ENCODE measurements at regions not wholly inside any gene's neighbourhood (a gene's known extent, or its start where the extent isn't known, plus 50 kb on each side); places are given as distances from the start of the nearest gene placed in this dataset.

DNA sequence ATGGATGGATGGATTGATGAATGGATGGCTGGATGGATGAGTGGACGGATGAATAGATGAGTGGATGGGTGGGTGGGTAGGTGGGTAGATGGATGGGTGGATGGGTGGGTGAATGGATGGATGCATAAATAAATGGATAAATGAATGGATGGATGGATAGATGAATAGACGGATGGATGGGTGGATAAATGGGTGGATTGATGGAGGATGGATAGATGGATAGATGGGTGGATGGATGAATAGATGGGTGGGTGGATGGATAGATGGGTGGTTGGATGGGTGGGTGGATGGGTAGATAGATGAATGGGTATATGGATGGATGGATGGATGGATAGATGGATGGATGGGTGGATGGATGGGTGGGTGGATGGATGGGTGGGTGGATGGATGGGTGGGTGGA, 84.9 kb upstream of the ZNF536 start:
- no peak overlapping the region for H3K27ac Mint-ChIP-seq
- no peaks in the 10 kb centered on the region for H3K27me3 ChIP-seq (replicated peaks in 1 of 4; ENCODE audit: control extremely low read depth in 1 of 4, control insufficient read depth in 3 of 4, insufficient read depth in 4 of 4, low read length in 3 of 4)
- H3K4me1 ChIP-seq (ENCODE audit: control insufficient read depth in 2 of 2, insufficient read depth in 2 of 2, low read length in 2 of 2): no peaks in the 10 kb centered on the region
- intact Hi-C loops (cut with micrococcal nuclease): no loop called here
- no peak overlapping the region for H3K9ac ChIP-seq (ENCODE audit: low read length)
- no peak overlapping the region for H3K27ac ChIP-seq (ENCODE audit: low read length in 2 of 2)
- ChIA-PET CTCF (no interaction called here), POLR2A (no interaction called here)
- H3K4me2 ChIP-seq (replicated peaks; ENCODE audit: low read depth, low read length, poor library complexity, severe bottlenecking): no peak overlapping the region
- H3K27me3 Mint-ChIP-seq: peaks cover 4% of the 10 kb centered on the region
- TF ChIP-seq EZH2 (IDR thresholded peaks at IDR 0.05; ENCODE audit: borderline replicate concordance, insufficient read depth, low read depth, low read length, poor library complexity, severe bottlenecking): no peak
- no peak for TF ChIP-seq CTCF (IDR thresholded peaks at IDR 0.05)
- H3K36me3 ChIP-seq (replicated peaks in 1 of 2; ENCODE audit: control extremely low read depth in 1 of 2, control insufficient read depth in 1 of 2, extremely low read depth in 1 of 2, insufficient read depth in 2 of 2, low read length in 1 of 2): no peaks in the 10 kb centered on the region
- 93% methylated on average over 2 of the region's 2 CpGs for WGBS (ENCODE audit: insufficient coverage)
- no peaks in the 10 kb centered on the region for H3K79me2 ChIP-seq (ENCODE audit: control insufficient read depth, insufficient read depth, low read length)
- DNase-seq (no peak), ATAC-seq (ENCODE audit: low read depth) (no peak)
- no peak overlapping the region for H3K4me3 ChIP-seq (ENCODE audit: control extremely low read depth in 1 of 5, extremely low read depth in 1 of 5, insufficient read depth in 1 of 5, low read depth in 2 of 5, low read length in 4 of 5)
- H4K20me1 ChIP-seq (ENCODE audit: control insufficient read depth, insufficient read depth, low read length, poor library complexity, severe bottlenecking): no peaks in the 10 kb centered on the region
- H3K4me1 Mint-ChIP-seq: no peaks in the 10 kb centered on the region
- H3K4me3 Mint-ChIP-seq: no peak overlapping the region
- no peaks in the 10 kb centered on the region for H3K9me3 Mint-ChIP-seq (ENCODE audit: insufficient read depth)
- H2AFZ ChIP-seq (ENCODE audit: insufficient read depth, low read depth, low read length, poor library complexity, severe bottlenecking): no peak overlapping the region
- H3K9me3 ChIP-seq (ENCODE audit: control extremely low read depth in 1 of 3, control insufficient read depth in 2 of 3, insufficient read depth in 1 of 3, low read length in 2 of 3): no peaks in the 10 kb centered on the region

DNA sequence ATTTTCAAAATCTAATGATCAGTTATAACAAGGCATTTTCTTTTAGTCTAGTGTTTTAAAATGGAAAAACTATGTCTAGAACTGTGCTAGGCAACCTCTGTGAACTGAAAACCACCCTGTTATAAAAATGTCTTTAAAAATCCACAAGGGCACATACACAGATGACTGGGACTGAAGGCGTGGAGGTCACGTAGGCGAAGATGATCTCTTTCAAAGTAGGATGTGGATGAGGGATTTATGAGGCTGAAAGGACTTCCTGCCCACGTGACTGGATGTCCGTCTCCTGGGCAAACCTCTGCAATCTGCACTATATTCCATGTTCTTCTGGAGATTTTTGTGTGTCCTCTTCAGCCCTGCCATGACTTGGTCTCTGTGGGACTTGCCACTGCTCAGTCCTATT, 84.2 kb upstream of the ZNF536 start:
- Histone ChIP-seq H3K36me3 (replicated peaks in 1 of 2; ENCODE audit: control extremely low read depth in 1 of 2, control insufficient read depth in 1 of 2, extremely low read depth in 1 of 2, insufficient read depth in 2 of 2, low read length in 1 of 2) (no peaks in the 10 kb centered on the region), H3K4me1 (ENCODE audit: control insufficient read depth in 2 of 2, insufficient read depth in 2 of 2, low read length in 2 of 2) (no peaks in the 10 kb centered on the region), H3K4me3 (ENCODE audit: control extremely low read depth in 1 of 5, extremely low read depth in 1 of 5, insufficient read depth in 1 of 5, low read depth in 2 of 5, low read length in 4 of 5) (no peak overlapping the region), H3K9ac (ENCODE audit: low read length) (no peak overlapping the region), H4K20me1 (ENCODE audit: control insufficient read depth, insufficient read depth, low read length, poor library complexity, severe bottlenecking) (no peaks in the 10 kb centered on the region), H3K4me2 (replicated peaks; ENCODE audit: low read depth, low read length, poor library complexity, severe bottlenecking) (no peak overlapping the region), H3K9me3 (ENCODE audit: control extremely low read depth in 1 of 3, control insufficient read depth in 2 of 3, insufficient read depth in 1 of 3, low read length in 2 of 3) (no peaks in the 10 kb centered on the region), H2AFZ (ENCODE audit: insufficient read depth, low read depth, low read length, poor library complexity, severe bottlenecking) (no peak overlapping the region), H3K27ac (ENCODE audit: low read length in 2 of 2) (no peak overlapping the region), H3K27me3 (replicated peaks in 1 of 4; ENCODE audit: control extremely low read depth in 1 of 4, control insufficient read depth in 3 of 4, insufficient read depth in 4 of 4, low read length in 3 of 4) (no peaks in the 10 kb centered on the region), H3K79me2 (ENCODE audit: control insufficient read depth, insufficient read depth, low read length) (no peaks in the 10 kb centered on the region)
- WGBS (ENCODE audit: insufficient coverage): 82% methylated on average over 5 of the region's 5 CpGs
- Mint-ChIP-seq H3K4me3 (no peak overlapping the region), H3K9me3 (ENCODE audit: insufficient read depth) (no peaks in the 10 kb centered on the region), H3K27me3 (peaks cover 4% of the 10 kb centered on the region), H3K4me1 (no peaks in the 10 kb centered on the region), H3K27ac (no peak overlapping the region)
- TF ChIP-seq CTCF (IDR thresholded peaks at IDR 0.05) (no peak), EZH2 (IDR thresholded peaks at IDR 0.05; ENCODE audit: borderline replicate concordance, insufficient read depth, low read depth, low read length, poor library complexity, severe bottlenecking) (no peak)
- CTCF ChIA-PET: no interaction called here
- intact Hi-C loops (cut with micrococcal nuclease): no loop called here
- POLR2A ChIA-PET: no interaction called here
- ATAC-seq (ENCODE audit: low read depth) (no peak), DNase-seq (no peak)
